ENCODE measurements at regions not wholly inside any gene's neighbourhood (a gene's known extent, or its start where the extent isn't known, plus 50 kb on each side); places are given as distances from the start of the nearest gene placed in this dataset.

GRCh38 chr6:54031169-54031568 is 80.1 kb upstream of the MLIP start:
- no peak overlapping the region for H3K9ac ChIP-seq
- H3K4me1 ChIP-seq (ENCODE audit: low read depth, poor library complexity, severe bottlenecking) = no peaks in the 10 kb centered on the region
- no peaks in the 10 kb centered on the region for H3K36me3 ChIP-seq (ENCODE audit: insufficient read depth)
- no peak overlapping the region for H3K27ac ChIP-seq
- H3K4me2 ChIP-seq = no peak overlapping the region
- no peak overlapping the region for H2AFZ ChIP-seq (ENCODE audit: low read depth)
- H3K79me2 ChIP-seq (ENCODE audit: insufficient read depth, low read depth) = no peaks in the 10 kb centered on the region
- H3K4me3 ChIP-seq (IDR thresholded peaks at IDR 0.05; ENCODE audit: insufficient read depth, low read depth, low read length) = no peak overlapping the region
- H3K27me3 ChIP-seq (ENCODE audit: insufficient read depth, low read depth) = no peaks in the 10 kb centered on the region
- no peaks in the 10 kb centered on the region for H4K20me1 ChIP-seq (ENCODE audit: insufficient read depth)
- TF ChIP-seq, protein P1, sequence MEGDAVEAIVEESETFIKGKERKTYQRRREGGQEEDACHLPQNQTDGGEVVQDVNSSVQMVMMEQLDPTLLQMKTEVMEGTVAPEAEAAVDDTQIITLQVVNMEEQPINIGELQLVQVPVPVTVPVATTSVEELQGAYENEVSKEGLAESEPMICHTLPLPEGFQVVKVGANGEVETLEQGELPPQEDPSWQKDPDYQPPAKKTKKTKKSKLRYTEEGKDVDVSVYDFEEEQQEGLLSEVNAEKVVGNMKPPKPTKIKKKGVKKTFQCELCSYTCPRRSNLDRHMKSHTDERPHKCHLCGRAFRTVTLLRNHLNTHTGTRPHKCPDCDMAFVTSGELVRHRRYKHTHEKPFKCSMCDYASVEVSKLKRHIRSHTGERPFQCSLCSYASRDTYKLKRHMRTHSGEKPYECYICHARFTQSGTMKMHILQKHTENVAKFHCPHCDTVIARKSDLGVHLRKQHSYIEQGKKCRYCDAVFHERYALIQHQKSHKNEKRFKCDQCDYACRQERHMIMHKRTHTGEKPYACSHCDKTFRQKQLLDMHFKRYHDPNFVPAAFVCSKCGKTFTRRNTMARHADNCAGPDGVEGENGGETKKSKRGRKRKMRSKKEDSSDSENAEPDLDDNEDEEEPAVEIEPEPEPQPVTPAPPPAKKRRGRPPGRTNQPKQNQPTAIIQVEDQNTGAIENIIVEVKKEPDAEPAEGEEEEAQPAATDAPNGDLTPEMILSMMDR (conservative IDR thresholded peaks at IDR 0.05; ENCODE audit: low read depth, low read length) = no peak

GRCh38 chr6:54037277-54037779 is 73.9 kb upstream of the MLIP start:
- Histone ChIP-seq H2AFZ (ENCODE audit: low read depth) (no peak overlapping the region), H3K27me3 (ENCODE audit: insufficient read depth, low read depth) (no peaks in the 10 kb centered on the region), H4K20me1 (ENCODE audit: insufficient read depth) (no peaks in the 10 kb centered on the region), H3K4me2 (no peak overlapping the region), H3K36me3 (ENCODE audit: insufficient read depth) (no peaks in the 10 kb centered on the region), H3K4me1 (ENCODE audit: low read depth, poor library complexity, severe bottlenecking) (no peaks in the 10 kb centered on the region), H3K79me2 (ENCODE audit: insufficient read depth, low read depth) (no peaks in the 10 kb centered on the region), H3K9ac (no peak overlapping the region), H3K4me3 (IDR thresholded peaks at IDR 0.05; ENCODE audit: insufficient read depth, low read depth, low read length) (no peak overlapping the region), H3K27ac (no peak overlapping the region)
- TF ChIP-seq, protein P1 (conservative IDR thresholded peaks at IDR 0.05; ENCODE audit: low read depth, low read length) = no peak

- TF ChIP-seq, protein P1 (conservative IDR thresholded peaks at IDR 0.05; ENCODE audit: low read depth, low read length) = no peak
- no peak overlapping the region for H2AFZ ChIP-seq (ENCODE audit: low read depth)
- no peak overlapping the region for H3K9ac ChIP-seq
- no peaks in the 10 kb centered on the region for H4K20me1 ChIP-seq (ENCODE audit: insufficient read depth)
- no peak overlapping the region for H3K4me2 ChIP-seq
- H3K27ac ChIP-seq = no peak overlapping the region
- H3K4me1 ChIP-seq (ENCODE audit: low read depth, poor library complexity, severe bottlenecking) = no peaks in the 10 kb centered on the region
- no peaks in the 10 kb centered on the region for H3K36me3 ChIP-seq (ENCODE audit: insufficient read depth)
- H3K79me2 ChIP-seq (ENCODE audit: insufficient read depth, low read depth) = no peaks in the 10 kb centered on the region
- no peaks in the 10 kb centered on the region for H3K27me3 ChIP-seq (ENCODE audit: insufficient read depth, low read depth)
- H3K4me3 ChIP-seq (IDR thresholded peaks at IDR 0.05; ENCODE audit: insufficient read depth, low read depth, low read length) = no peak overlapping the region
These were observed 70.7 kb upstream of the MLIP start for GRCh38 chr6:54040545-54040944.

DNA sequence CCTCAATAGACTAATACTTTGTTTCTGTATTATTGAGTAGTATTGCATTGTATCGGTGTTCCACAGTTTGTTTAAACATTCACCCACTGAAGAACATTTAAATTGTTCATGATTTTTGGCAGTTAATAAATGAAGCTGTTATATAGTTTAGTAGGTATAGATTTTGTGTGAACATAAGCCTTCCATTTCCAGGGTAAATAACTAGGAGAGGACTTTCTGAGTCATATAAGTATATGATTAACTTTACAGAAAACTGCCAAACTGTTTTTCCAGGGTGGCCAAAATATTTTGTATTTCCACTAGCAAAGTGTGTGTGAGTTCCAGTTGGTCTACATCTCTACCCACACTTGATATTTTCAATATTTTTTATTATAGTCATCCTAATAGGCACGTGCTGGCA is 70.0 kb upstream of the MLIP start:
- Histone ChIP-seq H3K79me2 (ENCODE audit: insufficient read depth, low read depth) (no peaks in the 10 kb centered on the region), H2AFZ (ENCODE audit: low read depth) (no peak overlapping the region), H3K27ac (no peak overlapping the region), H3K27me3 (ENCODE audit: insufficient read depth, low read depth) (no peaks in the 10 kb centered on the region), H3K9ac (no peak overlapping the region), H3K4me3 (IDR thresholded peaks at IDR 0.05; ENCODE audit: insufficient read depth, low read depth, low read length) (no peak overlapping the region), H3K4me1 (ENCODE audit: low read depth, poor library complexity, severe bottlenecking) (no peaks in the 10 kb centered on the region), H3K4me2 (no peak overlapping the region), H3K36me3 (ENCODE audit: insufficient read depth) (no peaks in the 10 kb centered on the region), H4K20me1 (ENCODE audit: insufficient read depth) (no peaks in the 10 kb centered on the region)
- TF ChIP-seq, protein P1 (conservative IDR thresholded peaks at IDR 0.05; ENCODE audit: low read depth, low read length) = no peak

Data from KMS-11 (cell line).